ENCODE measurements at regions not wholly inside any gene's neighbourhood (a gene's known extent, or its start where the extent isn't known, plus 50 kb on each side); places are given as distances from the start of the nearest gene placed in this dataset.

DNA sequence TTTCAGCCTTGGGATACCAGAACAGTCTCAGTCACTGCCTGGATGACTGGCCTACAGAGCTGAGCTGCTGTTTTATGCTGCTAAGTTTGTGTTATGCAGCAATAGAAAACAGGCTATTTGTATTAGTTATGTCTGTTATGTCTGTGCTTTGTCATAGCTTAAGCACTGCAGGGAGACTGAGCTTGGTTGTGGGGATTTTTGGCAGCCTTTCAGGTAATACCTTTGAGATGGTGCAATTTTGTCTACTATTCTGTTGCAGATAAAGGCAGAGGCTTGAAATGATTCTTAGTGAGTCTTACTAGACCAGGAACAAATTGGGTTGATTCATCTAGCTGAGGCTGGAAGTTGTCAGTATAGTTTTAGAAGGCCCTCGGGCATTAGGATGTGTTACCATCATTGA lies 201.3 kb upstream of the RBM19 start:
- TF ChIP-seq, protein P1, sequence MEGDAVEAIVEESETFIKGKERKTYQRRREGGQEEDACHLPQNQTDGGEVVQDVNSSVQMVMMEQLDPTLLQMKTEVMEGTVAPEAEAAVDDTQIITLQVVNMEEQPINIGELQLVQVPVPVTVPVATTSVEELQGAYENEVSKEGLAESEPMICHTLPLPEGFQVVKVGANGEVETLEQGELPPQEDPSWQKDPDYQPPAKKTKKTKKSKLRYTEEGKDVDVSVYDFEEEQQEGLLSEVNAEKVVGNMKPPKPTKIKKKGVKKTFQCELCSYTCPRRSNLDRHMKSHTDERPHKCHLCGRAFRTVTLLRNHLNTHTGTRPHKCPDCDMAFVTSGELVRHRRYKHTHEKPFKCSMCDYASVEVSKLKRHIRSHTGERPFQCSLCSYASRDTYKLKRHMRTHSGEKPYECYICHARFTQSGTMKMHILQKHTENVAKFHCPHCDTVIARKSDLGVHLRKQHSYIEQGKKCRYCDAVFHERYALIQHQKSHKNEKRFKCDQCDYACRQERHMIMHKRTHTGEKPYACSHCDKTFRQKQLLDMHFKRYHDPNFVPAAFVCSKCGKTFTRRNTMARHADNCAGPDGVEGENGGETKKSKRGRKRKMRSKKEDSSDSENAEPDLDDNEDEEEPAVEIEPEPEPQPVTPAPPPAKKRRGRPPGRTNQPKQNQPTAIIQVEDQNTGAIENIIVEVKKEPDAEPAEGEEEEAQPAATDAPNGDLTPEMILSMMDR (conservative IDR thresholded peaks at IDR 0.05; ENCODE audit: low read depth, low read length): no peak
- DNase-seq (ENCODE audit: low read depth): no peak
- no peak overlapping the region for H3K4me3 ChIP-seq (ENCODE audit: low read depth, low read length)

DNA sequence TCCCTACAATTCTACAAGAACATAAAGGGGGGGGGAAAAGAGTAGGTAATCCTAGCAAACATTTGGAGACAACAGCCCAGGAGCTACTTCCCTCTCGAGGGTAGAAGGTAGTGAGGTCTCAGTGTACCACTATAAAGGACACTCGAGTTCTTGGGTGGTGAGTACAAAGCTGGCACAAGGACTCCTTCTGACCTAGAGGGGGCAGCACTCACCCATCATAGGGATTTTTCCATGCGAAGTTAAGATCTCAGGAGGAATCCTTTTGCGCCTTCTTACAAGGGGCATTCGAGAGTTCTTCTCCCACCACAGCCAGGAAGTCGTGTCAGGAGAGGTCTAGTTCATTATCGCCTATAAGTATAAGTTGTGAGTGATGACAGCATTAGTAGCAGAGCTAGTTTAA lies 200.2 kb upstream of the RBM19 start:
- DNase-seq (ENCODE audit: low read depth): no peak
- TF ChIP-seq, protein P1 (conservative IDR thresholded peaks at IDR 0.05; ENCODE audit: low read depth, low read length): peak; percentile 59
- H3K4me3 ChIP-seq (ENCODE audit: low read depth, low read length): no peak overlapping the region

DNA sequence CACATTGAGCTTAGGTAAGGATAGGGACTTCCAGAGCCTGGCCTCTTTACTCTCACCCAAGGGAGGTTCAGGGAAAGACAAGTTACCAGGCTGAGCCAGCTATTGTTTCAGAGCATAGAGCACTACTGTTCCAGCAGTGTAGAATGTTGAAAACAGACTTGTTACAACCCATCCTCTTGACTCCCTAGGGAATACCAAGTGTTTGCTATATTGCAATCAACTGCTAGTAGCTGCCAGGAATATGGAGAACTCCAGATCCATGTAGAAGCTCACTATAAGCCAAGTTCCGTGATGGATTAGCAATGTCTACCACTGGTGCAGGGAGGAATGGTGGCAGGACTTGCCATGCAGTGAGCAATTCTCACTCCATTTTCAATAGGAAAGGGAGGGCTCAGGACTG lies 199.8 kb upstream of the RBM19 start:
- H3K4me3 ChIP-seq (ENCODE audit: low read depth, low read length): no peak overlapping the region
- TF ChIP-seq, protein P1 (conservative IDR thresholded peaks at IDR 0.05; ENCODE audit: low read depth, low read length): no peak
- no peak for DNase-seq (ENCODE audit: low read depth)

DNA sequence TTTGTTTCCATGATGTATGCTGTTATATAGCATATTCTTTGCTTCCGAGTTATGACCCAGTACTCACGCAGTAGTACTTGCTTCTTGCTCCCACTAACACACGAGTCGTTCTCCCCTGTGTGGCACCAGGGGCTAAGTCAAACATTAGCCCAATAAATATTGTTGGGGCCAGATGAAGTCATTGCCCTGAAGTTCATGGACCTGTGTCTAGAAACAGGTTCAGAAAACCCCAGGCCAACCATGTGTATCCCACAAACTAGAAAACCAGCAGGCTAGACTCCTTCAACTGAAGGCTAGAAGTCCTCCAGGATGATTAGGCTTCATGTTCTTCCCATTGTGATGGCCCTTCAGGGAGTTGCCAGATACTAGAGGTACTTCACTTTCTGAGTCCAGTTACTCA lies 198.2 kb upstream of the RBM19 start:
- DNase-seq (ENCODE audit: low read depth): no peak
- no peak overlapping the region for H3K4me3 ChIP-seq (ENCODE audit: low read depth, low read length)
- TF ChIP-seq, protein P1 (conservative IDR thresholded peaks at IDR 0.05; ENCODE audit: low read depth, low read length): no peak

DNA sequence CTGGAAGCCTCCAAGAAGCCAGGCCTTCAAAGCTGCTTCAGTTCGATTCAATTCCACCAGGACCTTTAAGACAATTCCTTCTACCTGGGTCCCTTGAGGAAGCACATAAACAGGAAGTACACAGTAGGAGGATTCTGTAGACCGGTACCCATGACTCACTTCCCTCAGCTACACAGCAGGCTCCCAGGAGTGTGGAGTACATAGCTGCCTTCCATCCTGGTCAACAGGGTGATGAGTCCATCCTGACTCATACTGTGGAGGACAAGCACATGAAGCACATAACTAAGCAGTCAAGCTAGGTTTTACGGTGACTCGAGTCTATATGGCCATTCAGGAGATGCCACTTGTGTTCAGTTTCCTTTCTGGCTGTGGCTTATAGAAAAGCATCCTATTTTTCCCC lies 197.6 kb upstream of the RBM19 start:
- TF ChIP-seq, protein P1 (conservative IDR thresholded peaks at IDR 0.05; ENCODE audit: low read depth, low read length): no peak
- DNase-seq (ENCODE audit: low read depth): peak; percentile 66
- H3K4me3 ChIP-seq (ENCODE audit: low read depth, low read length): no peak overlapping the region

DNA sequence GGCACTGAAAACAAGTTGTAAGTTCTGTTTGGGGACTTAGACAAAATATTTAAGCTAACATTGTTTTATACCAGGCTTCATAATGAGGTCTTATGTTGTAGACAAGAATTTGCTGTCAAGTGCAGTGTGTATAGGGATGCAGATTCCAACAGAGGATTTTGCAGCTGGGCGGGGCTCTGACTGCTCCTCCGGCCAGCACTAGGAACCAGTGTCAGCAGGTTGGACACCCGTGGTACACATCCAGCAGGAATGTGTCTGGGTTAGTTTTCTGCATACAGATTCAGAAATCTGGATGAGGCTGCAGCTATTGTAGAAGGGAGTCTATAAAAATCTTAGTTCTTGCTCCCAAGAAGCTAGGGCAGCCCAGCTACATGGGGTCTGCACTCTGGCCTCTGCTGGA lies 194.3 kb upstream of the RBM19 start:
- no peak overlapping the region for H3K4me3 ChIP-seq (ENCODE audit: low read depth, low read length)
- TF ChIP-seq, protein P1 (conservative IDR thresholded peaks at IDR 0.05; ENCODE audit: low read depth, low read length): no peak
- no peak for DNase-seq (ENCODE audit: low read depth)

DNA sequence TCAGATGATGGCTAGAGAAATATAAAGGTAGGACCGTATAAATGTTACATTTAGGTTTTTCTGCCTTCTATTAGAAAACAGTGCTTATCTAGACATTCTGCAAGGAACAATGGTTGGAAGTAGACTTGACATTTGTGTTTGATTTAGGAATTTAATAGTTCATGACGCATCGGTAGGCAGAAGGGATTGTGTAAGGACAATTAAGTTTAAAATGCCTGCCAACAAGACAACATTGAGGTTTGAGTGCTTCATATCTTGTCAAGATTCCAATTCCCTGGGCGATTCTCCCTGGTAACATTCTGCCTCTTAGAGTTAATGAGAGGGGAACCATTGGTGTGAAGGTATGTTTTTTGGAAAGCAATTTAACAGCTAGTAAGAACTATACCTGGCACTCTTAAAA lies 186.8 kb upstream of the RBM19 start:
- TF ChIP-seq, protein P1 (conservative IDR thresholded peaks at IDR 0.05; ENCODE audit: low read depth, low read length): no peak
- DNase-seq (ENCODE audit: low read depth): no peak
- H3K4me3 ChIP-seq (ENCODE audit: low read depth, low read length): no peak overlapping the region

All from epithelial cell of proximal tubule (primary cell).